ENCODE measurements at regions not wholly inside any gene's neighbourhood (a gene's known extent, or its start where the extent isn't known, plus 50 kb on each side); places are given as distances from the start of the nearest gene placed in this dataset.

GRCh38 chr2:160683206-160683605 is 189.6 kb upstream of the RBMS1 start:
- no peak for DNase-seq

DNA sequence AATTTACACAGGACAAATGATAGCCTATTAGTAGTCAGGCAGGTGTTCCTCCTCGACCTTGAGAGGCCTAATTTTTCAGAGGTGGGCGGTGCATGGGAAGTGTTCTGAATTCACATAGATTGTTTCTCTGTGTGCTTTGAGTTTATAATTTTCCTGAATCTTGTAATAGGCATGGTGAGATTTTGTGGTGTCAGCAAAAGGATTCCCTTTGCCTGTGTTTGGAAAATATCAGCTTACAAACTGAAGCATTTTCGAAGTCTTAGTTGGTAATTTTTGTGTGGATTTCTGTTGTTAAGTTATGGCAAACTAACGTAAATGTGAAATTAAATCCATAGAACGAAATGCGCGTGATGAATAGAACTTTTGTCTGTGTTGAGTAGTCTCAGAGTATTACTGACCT is 194.0 kb upstream of the RBMS1 start:
- no peak for DNase-seq

DNA sequence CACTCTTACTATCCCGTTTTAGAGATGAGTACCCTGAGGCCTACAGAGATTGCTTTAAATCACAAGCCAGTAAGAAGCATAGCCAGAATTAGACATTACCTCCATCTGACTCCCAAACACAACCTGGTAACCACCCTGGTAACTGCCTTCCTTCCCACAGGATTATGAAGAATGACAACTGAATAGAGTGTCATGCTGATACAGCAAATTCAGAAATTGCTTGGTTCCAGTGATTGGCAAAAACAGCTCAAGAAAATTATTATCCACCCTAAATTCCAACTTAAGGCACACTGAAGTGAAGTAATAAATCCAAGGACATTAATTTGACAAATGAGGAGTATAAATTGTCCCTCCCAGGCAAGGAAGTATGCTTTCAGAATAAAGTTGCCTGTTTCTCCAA is 195.8 kb upstream of the RBMS1 start:
- DNase-seq: no peak

DNA sequence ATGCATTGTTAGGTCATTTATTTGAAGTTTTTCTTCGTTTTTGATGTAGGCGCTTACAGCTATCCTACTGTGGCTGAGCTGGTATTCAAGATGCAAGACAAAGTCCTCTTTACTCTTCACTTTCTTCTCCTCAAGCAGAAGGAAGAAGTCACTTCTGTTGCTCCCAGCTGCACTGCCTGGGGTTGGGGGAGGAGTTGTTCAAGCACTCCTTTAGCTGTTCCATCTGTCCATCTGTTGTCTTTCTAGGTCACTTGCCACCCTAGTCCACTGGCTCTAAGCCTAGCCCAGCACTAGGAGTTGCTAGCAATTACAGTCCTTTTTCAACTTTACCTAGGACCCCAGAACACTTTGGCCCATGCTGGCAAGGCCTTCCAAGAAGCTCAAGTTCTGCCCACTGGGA is 200.6 kb upstream of the RBMS1 start:
- DNase-seq: no peak

- no peak for DNase-seq
These were observed 201.0 kb upstream of the RBMS1 start for GRCh38 chr2:160694631-160695030.

DNA sequence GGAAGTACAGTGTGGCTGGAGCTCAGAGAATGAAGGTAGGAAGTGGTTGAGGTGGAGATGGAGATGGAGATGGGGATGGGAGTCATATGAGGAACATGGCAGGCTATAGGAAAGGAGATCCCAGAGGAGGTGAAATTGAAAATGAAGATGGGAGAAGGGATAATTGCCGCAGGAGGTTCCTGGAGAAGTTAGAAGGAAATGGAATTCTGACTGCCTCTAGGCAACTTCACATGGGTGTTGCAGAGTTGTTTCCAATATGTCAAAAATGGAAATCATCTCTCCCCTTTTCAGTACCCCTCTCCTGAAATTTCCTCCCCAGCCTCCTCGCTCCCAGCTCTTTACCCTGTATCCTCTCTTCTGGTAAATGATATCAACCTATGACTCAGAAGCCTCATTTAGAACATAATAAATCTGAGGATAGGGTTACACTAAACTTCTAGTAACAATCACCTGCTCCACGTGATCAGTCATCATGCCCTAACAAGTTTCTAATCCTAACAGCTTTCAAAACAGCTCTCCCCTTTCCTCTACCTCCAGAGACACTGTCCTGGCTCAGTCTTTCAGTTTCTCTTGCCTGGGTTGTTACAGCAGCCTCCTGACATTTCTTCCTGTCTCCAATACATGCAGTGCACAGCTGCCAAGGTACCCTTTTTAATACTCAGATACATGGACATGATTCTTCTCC is 201.9 kb upstream of the RBMS1 start:
- no peak for DNase-seq

- DNase-seq: no peak
These were observed 202.5 kb upstream of the RBMS1 start for GRCh38 chr2:160696087-160696452.

DNA sequence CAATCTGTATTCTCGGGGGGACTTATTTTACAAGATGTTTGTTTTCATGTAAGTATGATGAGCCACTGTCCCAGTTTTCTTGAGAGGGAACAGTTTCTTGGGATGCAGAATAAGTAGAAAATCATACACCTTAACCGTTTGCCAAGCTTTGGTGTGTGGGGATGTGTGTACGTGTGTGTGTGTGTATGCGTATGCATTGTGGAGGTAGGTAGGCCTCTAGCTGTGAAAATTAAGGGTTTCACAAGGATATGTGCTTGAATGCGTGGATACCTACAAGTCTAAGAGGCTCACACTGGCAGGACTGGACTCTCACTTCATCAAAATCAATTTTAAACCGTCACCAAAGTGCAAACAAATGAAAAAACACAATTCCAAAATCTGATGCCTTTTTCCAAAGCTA is 204.2 kb upstream of the RBMS1 start:
- no peak for DNase-seq

DNA sequence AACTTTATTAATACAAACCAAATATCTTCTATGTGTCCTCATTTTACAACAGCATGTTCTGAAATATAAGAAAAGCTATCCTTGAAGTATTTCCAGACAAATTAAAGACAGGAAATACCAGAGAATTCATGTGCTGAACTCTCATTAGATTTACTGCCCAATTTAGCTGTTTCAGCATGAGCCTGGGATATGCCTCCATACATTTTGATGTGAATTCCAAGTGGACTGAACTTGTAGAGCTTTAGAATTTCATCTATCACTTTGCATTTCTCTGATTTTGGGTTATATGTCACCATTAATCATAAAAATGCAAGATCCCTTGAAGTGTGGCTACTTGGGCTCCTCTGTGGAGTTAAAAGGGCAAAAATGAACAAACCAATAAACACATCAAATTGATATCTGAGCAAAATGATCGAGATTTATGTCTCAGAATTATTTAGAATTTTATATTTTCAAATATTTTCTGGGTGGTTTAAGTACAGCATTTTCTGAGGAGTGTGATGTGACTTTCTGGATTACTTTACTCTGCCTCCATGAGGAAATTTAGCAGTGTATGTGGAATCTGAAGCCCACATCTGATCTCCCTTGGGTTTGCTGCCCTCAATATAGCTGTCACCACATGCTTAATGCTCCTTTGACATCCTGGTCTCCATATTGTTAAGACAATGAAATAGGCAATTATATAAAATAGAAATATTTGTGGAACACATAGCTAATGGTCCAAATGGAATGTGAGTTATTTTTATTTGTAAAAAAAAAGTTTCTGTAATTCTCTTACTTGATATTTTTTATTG is 206.6 kb upstream of the RBMS1 start:
- DNase-seq: no peak

DNA sequence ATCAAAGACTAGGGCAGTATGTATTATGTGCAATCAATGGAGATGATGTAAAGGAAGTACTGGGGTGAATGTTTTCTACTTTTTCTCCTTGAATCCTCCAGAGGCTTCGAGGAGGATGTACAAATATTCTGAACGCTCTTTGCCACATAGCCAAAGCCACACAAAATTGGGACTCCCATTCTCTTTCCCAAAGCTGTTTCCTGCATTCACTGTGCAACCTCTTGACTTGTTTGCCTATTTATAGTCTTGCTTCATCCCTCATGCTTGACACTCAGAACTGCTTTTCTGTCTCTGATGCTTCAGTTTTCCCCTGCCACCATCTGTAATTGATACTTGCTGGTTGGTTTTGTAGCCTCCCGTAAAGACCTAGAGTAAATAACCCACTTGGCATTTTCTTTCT is 208.2 kb upstream of the RBMS1 start:
- DNase-seq: no peak

- no peak for DNase-seq
These were observed 209.1 kb upstream of the RBMS1 start for GRCh38 chr2:160702754-160703153.

DNA sequence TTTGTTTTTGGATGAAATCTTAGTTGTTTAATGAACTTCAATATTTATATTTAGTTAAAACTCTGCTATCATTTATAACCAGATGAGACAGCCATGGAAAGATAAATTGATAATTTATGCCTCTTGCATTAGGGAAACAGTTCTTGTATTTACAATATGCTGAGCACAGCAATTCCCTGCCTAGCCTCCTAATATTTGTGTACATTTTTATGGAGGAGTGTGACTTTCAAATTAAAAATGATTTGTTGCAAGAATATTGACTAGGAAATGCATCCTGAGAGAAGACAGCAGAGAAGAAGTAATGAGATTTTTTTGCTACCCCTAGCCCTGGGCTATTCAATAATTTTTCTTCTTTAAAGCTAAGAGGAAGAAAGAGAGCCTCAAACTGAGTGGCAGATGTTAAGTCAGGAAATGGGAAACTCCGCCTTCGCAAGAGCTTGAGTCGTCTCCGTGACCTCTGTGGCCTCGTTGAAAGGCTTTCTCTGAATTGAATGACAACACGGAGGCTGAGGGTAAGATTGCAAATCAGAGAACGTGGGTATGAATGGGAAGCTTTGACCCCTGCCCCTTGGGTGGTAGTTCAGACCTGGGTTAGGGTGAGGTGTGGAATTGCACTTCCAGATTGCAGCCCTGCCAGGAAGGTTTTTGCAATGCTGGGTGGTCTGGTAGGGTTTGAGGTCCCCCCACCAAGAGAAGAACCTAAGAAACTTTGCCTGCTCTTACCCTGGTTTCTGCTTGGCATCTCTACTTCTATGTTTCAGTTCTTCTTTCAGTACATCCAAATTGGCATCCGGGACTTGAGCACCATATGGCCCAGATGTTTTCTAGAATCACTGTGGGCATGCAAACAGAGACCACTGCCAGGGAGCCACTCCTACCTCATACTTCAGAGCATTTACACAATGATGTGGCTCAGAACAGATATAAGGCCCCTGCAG is 210.3 kb upstream of the RBMS1 start:
- DNase-seq: no peak

- DNase-seq: no peak
These were observed 221.8 kb upstream of the RBMS1 start for GRCh38 chr2:160715428-160715827.

DNA sequence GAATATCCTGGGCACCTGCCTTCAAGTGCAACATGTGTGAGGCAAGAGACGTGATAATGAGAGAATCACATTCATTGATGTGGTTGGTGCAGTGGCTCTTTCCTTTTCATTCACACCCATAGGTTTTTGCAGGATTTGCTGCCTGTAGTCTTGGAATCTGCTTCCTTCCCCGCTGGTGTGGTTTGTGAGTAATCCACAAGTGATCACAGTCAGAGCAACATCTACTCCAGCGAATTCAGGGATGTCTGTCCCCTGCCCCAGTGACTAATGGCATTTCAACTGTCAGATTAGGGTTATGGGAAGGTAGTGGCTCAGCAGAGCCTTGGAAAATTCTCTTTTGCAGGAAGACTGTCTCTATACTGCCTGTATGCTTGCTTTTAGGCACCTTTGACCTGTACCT is 225.5 kb upstream of the RBMS1 start:
- no peak for DNase-seq

DNA sequence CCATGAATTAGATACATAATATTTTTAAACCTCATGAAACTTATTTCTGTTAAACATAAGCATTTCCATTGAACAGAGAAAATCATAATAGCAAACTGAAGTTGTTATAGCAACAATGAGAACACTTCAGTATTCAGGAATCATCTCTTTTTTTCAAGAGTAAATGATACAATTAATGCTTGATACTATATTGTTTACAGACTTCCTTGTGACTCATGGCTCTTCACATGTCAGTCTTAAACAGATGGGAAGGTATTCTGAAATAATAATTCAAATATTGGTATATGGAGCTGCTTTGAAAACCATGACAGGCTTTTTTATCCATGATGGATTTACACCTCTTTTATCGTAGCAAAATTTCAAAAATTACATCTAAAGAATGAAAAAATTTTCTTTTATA is 226.5 kb upstream of the RBMS1 start:
- no peak for DNase-seq

DNA sequence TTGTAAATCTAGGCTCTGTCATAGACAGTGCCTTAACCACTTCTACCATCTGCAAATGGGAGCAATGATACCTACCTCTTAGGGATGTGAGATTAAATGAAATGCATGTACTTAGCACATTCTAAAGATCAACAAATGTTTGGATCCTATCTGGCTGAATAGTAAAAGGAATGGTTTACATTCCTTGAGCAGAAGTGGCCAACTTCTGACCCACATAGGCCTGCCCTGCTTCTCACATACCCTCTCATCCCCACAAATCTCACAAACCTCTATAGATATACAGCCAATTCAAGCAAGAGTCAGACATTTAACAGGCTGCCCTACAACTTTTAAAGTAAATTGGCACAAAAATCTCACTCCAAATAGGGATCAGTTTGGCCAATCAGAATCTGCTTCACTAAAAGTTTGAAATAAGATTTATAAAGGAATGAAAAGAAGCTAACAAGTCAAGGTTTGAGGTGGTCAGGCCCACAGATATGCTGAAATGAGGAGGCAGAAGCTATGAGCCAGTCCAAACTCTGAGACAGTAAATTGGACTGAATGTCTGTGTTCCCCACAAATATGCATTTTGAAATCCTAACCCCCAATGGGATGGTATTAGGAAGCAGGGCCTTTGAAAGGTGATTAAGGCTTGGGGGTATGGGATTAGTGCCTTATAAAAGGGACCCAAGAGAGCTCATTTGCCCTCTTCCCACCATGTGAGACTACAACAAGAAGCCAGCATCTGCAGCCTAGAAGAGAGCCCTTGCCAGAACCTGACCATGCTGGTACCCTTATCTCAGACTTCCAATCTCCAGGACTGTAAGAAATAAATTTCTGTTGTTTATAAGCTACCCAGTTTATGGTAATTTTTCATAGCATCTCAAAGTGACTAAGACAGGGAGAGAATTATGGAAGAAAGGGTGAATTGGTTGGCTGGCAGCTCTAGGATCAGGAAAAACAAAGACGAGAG is 227.8 kb upstream of the RBMS1 start:
- no peak for DNase-seq

DNA sequence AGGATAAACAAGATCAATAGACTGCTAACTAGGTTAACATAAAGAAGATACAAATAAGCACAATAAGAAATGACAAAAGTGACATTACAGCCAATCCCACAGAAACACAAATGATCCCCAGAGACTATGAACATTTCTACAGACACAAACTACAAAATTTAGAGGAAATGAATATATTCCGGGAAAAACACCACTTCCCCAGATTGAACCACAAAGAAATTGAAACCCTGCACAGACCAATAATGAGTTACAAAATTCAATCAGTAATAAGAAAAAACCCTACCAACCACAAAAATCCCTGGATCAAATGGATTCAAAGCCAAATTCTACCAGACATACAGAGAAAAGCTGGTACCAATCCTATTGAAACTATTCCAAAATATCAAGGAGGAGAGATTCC is 232.4 kb upstream of the RBMS1 start:
- DNase-seq: no peak

DNA sequence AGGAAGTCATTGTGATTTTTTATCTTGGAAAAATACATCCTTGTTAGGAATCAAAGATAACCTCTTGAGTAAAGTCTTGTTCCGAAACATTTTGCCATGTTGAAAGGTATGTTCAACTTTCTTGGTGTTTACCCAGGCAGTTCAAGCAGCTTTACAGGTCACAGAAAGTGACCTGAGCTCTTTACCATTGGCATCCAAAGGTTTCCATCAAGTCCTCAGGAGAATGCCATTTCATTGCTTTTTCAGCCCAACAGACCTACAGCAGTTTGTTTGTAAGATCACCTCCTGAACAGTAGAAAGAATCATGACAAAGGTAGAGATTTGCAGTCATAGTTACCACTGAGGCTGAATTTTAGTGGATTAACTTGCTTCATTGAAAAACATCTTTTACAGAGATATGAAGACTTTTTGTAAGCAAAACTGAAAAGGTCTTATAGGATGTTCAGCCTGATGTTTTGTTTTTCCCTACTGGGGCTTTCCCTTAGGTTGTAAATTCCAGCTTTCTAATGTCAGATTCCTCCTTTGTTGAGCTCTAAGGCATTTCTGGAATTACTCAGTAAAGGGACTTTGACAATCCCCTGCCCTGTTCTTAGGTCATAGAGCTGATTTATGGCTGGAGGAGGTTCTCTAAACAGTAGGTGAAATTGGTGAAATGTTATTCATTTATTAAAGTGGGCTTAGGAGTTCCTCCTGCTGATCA is 236.8 kb upstream of the RBMS1 start:
- DNase-seq: no peak

DNA sequence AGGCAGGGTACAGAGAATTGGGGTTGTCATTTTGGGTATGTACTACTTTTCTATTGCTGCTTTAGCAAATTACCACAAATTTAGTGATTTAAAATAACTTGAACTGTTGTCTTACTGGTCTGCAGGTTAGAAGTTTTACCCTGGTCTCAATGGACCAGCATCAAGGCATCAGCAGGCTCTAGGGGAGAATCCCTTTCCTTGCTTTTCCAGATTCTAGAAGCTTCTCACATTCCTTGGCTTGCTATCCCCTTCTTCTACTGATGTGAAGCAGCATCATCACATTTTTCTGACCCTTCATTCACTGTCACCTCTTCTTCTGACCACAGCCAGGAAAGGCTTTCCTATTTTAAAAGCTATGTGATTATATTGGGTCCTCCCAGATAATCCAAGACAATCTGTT is 237.8 kb upstream of the RBMS1 start:
- no peak for DNase-seq

DNA sequence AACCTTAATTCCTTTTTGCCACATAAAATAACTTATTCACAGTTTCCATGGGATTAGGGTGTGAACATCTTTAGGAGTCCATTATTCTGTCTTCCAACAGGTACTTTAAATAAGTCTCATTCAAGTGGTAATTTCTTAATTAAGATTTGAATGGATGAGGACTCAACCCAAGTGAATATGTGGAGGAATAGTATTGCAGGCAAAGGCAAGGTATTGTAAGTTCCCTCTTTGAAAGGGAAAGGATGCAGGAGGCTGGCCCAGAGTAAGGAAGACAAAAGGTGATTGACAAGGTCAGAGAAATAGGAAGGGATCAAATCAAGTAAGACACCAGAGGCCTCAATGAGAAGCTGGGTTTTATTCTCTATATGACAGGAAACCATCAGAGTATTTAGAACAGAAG is 238.2 kb upstream of the RBMS1 start:
- no peak for DNase-seq

DNA sequence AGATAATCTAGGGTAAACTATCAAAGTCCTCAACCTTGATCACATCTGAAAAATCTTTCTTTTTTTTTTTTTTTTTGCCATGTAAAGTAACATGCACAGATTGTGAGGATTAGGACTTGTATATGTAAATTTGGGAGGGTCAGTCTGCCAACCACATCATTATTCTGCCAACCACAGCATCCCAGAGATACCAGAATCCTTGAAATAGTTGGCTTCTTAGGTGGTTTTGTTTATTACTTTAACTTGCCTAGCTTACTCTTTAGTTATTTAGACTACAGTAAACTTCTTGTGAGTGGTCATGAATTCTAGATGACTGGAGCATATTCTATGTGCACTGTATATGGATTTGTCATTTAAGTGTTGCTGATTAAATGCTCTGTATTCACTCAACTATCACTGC is 242.1 kb upstream of the RBMS1 start:
- no peak for DNase-seq
